ENCODE measurements at regions not wholly inside any gene's neighbourhood (a gene's known extent, or its start where the extent isn't known, plus 50 kb on each side); places are given as distances from the start of the nearest gene placed in this dataset.

DNA sequence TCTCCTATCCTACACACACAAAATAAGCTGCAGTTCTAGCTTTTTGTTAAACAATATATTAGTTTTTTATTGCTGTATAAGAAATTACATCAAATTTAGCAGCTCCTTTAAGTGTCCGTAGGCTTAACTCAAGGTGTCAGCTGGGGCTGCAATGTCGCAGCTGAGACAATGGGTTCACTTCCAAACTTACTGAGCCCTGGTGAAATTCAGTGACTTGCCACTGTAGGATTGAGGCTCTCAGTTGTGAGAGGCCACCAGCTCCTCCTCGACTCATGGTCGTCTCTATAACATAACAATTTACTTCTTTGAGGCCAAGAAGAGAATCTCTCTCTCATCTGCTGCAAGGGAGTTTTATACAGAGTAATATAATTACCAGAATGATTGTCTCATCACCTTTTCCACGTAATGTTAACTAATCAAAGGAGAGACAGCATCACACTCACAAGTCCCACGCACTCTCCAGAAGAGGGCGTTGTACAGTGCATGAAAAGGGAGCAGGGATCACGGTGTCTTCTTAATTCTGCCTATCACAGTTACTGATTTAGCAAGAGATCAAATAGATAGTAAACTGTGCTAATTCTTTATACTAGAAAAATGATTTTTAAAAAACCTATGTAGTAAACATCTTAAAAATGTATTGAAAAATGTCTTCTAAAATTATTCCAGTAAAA is 735.6 kb upstream of the GBE1 start:
- TF ChIP-seq, protein P1, sequence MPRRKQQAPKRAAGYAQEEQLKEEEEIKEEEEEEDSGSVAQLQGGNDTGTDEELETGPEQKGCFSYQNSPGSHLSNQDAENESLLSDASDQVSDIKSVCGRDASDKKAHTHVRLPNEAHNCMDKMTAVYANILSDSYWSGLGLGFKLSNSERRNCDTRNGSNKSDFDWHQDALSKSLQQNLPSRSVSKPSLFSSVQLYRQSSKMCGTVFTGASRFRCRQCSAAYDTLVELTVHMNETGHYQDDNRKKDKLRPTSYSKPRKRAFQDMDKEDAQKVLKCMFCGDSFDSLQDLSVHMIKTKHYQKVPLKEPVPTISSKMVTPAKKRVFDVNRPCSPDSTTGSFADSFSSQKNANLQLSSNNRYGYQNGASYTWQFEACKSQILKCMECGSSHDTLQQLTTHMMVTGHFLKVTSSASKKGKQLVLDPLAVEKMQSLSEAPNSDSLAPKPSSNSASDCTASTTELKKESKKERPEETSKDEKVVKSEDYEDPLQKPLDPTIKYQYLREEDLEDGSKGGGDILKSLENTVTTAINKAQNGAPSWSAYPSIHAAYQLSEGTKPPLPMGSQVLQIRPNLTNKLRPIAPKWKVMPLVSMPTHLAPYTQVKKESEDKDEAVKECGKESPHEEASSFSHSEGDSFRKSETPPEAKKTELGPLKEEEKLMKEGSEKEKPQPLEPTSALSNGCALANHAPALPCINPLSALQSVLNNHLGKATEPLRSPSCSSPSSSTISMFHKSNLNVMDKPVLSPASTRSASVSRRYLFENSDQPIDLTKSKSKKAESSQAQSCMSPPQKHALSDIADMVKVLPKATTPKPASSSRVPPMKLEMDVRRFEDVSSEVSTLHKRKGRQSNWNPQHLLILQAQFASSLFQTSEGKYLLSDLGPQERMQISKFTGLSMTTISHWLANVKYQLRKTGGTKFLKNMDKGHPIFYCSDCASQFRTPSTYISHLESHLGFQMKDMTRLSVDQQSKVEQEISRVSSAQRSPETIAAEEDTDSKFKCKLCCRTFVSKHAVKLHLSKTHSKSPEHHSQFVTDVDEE (CRISPR knock-in tag; IDR thresholded peaks at IDR 0.05), result no peak
- peak; percentile 68; the same call in 2 of the 3 replicates for ATAC-seq

DNA sequence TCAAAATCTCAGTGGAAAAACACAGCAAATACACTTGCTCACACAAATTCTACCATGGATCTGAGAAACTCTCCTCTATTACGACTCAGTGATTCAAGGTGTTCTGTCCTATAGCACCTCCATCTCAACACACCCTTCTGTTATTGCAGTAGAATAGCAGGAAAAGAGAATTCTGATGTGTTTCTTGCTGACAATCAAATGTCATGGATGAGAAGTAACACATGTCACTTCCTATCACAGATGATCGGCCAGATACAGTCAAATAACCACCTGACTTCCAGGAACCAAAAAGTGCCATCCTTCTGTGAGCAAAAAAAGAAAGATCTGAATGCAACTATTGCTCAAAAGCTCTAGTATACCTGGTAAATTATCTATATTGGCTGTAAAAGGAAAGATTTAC is 734.2 kb upstream of the GBE1 start:
- TF ChIP-seq, protein P1 (CRISPR knock-in tag; IDR thresholded peaks at IDR 0.05), result no peak
- TF ChIP-seq PPARA (CRISPR knock-in tag; IDR thresholded peaks at IDR 0.05; ENCODE audit: borderline replicate concordance) (no peak), ZC3H10 (CRISPR knock-in tag; IDR thresholded peaks at IDR 0.05) (no peak), POU6F1 (CRISPR knock-in tag; IDR thresholded peaks at IDR 0.05; ENCODE audit: borderline replicate concordance, low read depth) (no peak), ZNF565 (CRISPR knock-in tag; conservative IDR thresholded peaks at IDR 0.05; ENCODE audit: low read depth) (no peak), ZNF8 (CRISPR knock-in tag; IDR thresholded peaks at IDR 0.05) (no peak), ZFP30 (CRISPR knock-in tag; IDR thresholded peaks at IDR 0.05) (no peak), SNAI2 (CRISPR knock-in tag; IDR thresholded peaks at IDR 0.05) (no peak), ISL1 (CRISPR knock-in tag; IDR thresholded peaks at IDR 0.05) (no peak), ARNTL (CRISPR knock-in tag; IDR thresholded peaks at IDR 0.05; ENCODE audit: borderline replicate concordance, low read depth) (no peak), ESRRG (CRISPR knock-in tag; IDR thresholded peaks at IDR 0.05) (no peak), CSDC2 (CRISPR knock-in tag; IDR thresholded peaks at IDR 0.05) (no peak), CREB5 (CRISPR knock-in tag; IDR thresholded peaks at IDR 0.05; ENCODE audit: low read depth) (no peak), GLIS3 (CRISPR knock-in tag; IDR thresholded peaks at IDR 0.05) (no peak), ZFP3 (CRISPR knock-in tag; IDR thresholded peaks at IDR 0.05) (no peak)
- TF ChIP-seq, protein P2, sequence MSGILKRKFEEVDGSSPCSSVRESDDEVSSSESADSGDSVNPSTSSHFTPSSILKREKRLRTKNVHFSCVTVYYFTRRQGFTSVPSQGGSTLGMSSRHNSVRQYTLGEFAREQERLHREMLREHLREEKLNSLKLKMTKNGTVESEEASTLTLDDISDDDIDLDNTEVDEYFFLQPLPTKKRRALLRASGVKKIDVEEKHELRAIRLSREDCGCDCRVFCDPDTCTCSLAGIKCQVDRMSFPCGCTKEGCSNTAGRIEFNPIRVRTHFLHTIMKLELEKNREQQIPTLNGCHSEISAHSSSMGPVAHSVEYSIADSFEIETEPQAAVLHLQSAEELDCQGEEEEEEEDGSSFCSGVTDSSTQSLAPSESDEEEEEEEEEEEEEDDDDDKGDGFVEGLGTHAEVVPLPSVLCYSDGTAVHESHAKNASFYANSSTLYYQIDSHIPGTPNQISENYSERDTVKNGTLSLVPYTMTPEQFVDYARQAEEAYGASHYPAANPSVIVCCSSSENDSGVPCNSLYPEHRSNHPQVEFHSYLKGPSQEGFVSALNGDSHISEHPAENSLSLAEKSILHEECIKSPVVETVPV (CRISPR knock-in tag; IDR thresholded peaks at IDR 0.05), result no peak
- no peak for ATAC-seq

GRCh38 chr3:82494977-82495489 is 733.6 kb upstream of the GBE1 start:
- TF ChIP-seq, protein P1 (CRISPR knock-in tag; IDR thresholded peaks at IDR 0.05), result no peak
- TF ChIP-seq RARB (CRISPR knock-in tag; IDR thresholded peaks at IDR 0.05), result no peak
- no peak for TF ChIP-seq ARNTL (CRISPR knock-in tag; IDR thresholded peaks at IDR 0.05; ENCODE audit: borderline replicate concordance, low read depth)
- no peak for TF ChIP-seq GLIS3 (CRISPR knock-in tag; IDR thresholded peaks at IDR 0.05)
- no peak for TF ChIP-seq TCF4 (CRISPR knock-in tag; IDR thresholded peaks at IDR 0.05; ENCODE audit: borderline replicate concordance)
- no peak for TF ChIP-seq SNAI2 (CRISPR knock-in tag; IDR thresholded peaks at IDR 0.05)
- TF ChIP-seq BACH2 (CRISPR knock-in tag; IDR thresholded peaks at IDR 0.05; ENCODE audit: borderline replicate concordance), result no peak
- TF ChIP-seq ZNF565 (CRISPR knock-in tag; conservative IDR thresholded peaks at IDR 0.05; ENCODE audit: low read depth), result no peak
- TF ChIP-seq ZFP30 (CRISPR knock-in tag; IDR thresholded peaks at IDR 0.05), result no peak
- no peak for TF ChIP-seq CREB5 (CRISPR knock-in tag; IDR thresholded peaks at IDR 0.05; ENCODE audit: low read depth)
- TF ChIP-seq PPARA (CRISPR knock-in tag; IDR thresholded peaks at IDR 0.05; ENCODE audit: borderline replicate concordance), result no peak
- no peak for TF ChIP-seq OSR1 (CRISPR knock-in tag; IDR thresholded peaks at IDR 0.05)
- no peak for TF ChIP-seq ISL1 (CRISPR knock-in tag; IDR thresholded peaks at IDR 0.05)
- ATAC-seq, result no peak
